Adrenal gland (tissue), 9 donors: ENCODE measurements at regions not wholly inside any gene's neighbourhood (a gene's known extent, or its start where the extent isn't known, plus 50 kb on each side); places are given as distances from the start of the nearest gene placed in this dataset.

Experiments used
- DNase-seq, 7 donors: peaks; one replicate each; pipeline ENCODE4 v3.0.0-alpha.2; 2019 to 2020
- H3K27ac ChIP-seq, 5 donors: fragments of 200-600 bp; sonication (generic) in 4 of 5; 1 replicate in 3 of 5; 2 replicates in 2 of 5; pipeline versions ENCODE4 v1.5.1 to v1.8.0; 2016 to 2020; ENCODE audit warnings: mild to moderate bottlenecking in 1 of 5
- H3K27me3 ChIP-seq: fragments of 200-600 bp; 2 replicates; pipeline ENCODE4 v1.8.0; 2021
- H3K36me3 ChIP-seq, 2 donors: fragments of 200-600 bp; replicated peaks in 1 of 2; 1 replicate in 1 of 2; 2 replicates in 1 of 2; pipeline versions ENCODE4 v1.5.1 to v1.8.0; 2018 to 2022
- H3K4me1 ChIP-seq, 2 donors: fragments of 200-600 bp; replicated peaks in 1 of 2; 1 replicate in 1 of 2; 2 replicates in 1 of 2; pipeline versions ENCODE4 v1.5.1 to v1.8.0; 2018 to 2021
- H3K4me3 ChIP-seq, 4 donors: fragments of 200-600 bp; sonication (generic) in 3 of 4; one replicate each; pipeline ENCODE4 v1.5.1; 2016 to 2018
- H3K9me3 ChIP-seq, 3 donors: fragments of 200-600 bp; sonication (generic) in 1 of 3; replicated peaks in 1 of 3; 1 replicate in 2 of 3; 2 replicates in 1 of 3; pipeline versions ENCODE4 v1.5.1 to v1.8.0; 2016 to 2021
- CTCF ChIP-seq, 6 experiments: fragments of 450-650 bp in 4 of 6; fragments of 200-600 bp in 2 of 6; sonication (generic) in 1 of 6; IDR thresholded peaks; 1 replicate in 5 of 6; 2 replicates in 1 of 6; pipeline versions ENCODE4 v1.5.1 to v1.8.0; 2016 to 2021; ENCODE audit warnings: antibody characterized with exemption in 6 of 6, mild to moderate bottlenecking in 2 of 6, moderate library complexity in 1 of 6
- POLR2A ChIP-seq, 2 donors: fragments of 450-650 bp; IDR thresholded peaks; one replicate each; pipeline ENCODE4 v1.6.1; 2017; ENCODE audit warnings: antibody characterized with exemption in 2 of 2, mild to moderate bottlenecking in 2 of 2, moderate library complexity in 1 of 2
- WGBS, 4 donors: extraction: QIAGEN DNeasy Blood & Tissue Kit in 2 of 4; methylation state at CpG; one replicate each; pipeline versions ENCODE4 v1.1.5 to v1.1.7; 2013 to 2017; 5-methylcytosine and 5-hydroxymethylcytosine counted together
- intact Hi-C, 2 donors: fragments of 100-400 bp; cut with DNase I; formaldehyde crosslinking; loops; one replicate each; pipeline versions ENCODE4 v1.14.1 to v1.15.0; 2022 to 2023
- donor health status: healthy with polysubstance abuse.
- donor health status: Bipolar disorder and iron deficiency.
- donor health status: DM: yes; HTN: yes; CAD: no.
- donor health status: DM: no; HTN: no; CAD: no.
- donor health status: DM: no; HTN: no; CAD: no.

- 76 to 80% (median 79%) methylated on average over 9 of the region's 9 CpGs for WGBS, 4 donors
- TF ChIP-seq CTCF (IDR thresholded peaks at IDR 0.05) (no peak), POLR2A (IDR thresholded peaks at IDR 0.05) (no peak)
- H3K36me3 ChIP-seq, result no peaks in the 10 kb centered on the region
- no peak overlapping the region for H3K27ac ChIP-seq
- H3K9me3 ChIP-seq, result no peaks in the 10 kb centered on the region
- DNase-seq, result peak in 1 of 7 donors; percentile 1
- no peaks in the 10 kb centered on the region for H3K27me3 ChIP-seq
- no peaks in the 10 kb centered on the region for H3K4me1 ChIP-seq
- intact Hi-C loops, result no loop called here
- H3K4me3 ChIP-seq, result no peak overlapping the region
Observed at GRCh38 chr1:209427811-209428210, 155.7 kb upstream of the CAMK1G start.

DNA sequence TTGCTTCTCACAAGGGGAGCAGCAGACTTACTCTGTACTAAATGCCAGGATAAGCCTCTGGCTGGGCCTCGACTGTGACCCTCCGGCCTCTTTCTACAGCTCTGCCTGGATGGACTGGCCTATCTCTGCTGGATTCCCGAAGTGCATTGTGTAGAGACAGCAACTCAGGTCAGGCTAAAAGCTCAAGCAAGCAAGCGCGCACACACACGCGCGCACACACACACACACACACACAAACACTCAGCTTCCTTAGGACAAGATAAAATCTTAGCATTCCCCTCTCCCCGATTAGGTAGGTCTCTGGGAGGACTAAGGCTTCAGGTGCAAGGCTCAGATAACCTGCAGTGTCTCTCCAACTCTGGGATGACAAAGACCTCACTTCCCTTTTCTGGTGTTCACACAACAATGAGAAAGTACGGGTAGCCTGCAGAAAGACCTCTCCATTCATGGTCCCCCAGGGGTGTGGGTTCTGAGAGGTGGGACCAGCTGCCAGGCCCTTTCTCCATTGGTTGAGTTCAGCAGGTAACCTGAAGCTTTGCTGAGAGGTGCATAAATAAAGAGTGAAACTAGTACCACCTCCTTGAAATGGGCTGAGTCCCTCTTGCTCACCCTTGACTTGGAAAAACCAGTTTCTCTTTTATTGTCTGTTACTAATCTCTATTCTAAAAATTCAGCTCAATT is 155.1 kb upstream of the CAMK1G start:
- Histone ChIP-seq H3K4me3 (no peak overlapping the region), H3K27ac (no peak overlapping the region), H3K27me3 (no peaks in the 10 kb centered on the region), H3K36me3 (no peaks in the 10 kb centered on the region), H3K4me1 (no peaks in the 10 kb centered on the region), H3K9me3 (no peaks in the 10 kb centered on the region)
- no peak for DNase-seq
- 69 to 88% (median 77%) methylated on average over 10 of the region's 10 CpGs for WGBS, 4 donors
- no peak for TF ChIP-seq POLR2A (IDR thresholded peaks at IDR 0.05)
- TF ChIP-seq CTCF (IDR thresholded peaks at IDR 0.05), result no peak
- intact Hi-C loops, result no loop called here

DNA sequence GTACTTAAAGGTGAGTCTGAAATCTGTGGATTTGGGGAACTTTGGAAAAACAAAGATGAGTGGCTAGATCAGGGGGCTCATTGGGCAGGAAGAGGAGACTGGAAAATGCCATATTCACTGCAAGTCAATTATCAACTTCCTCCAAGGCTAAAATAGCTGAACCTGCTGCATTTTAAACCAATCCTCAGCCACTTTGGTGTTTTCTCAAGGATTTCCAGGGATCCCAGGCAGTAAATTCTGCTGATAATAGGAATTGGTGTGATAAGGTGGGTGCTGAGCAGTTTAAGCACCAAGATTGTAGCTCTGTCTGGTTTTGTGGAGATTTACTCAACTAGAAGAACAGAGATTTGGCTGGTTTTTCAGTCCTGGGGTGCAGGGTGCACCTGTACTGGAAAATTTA is 153.9 kb upstream of the CAMK1G start:
- Histone ChIP-seq H3K27ac (no peak overlapping the region), H3K27me3 (no peaks in the 10 kb centered on the region), H3K4me3 (no peak overlapping the region), H3K36me3 (no peaks in the 10 kb centered on the region), H3K9me3 (no peaks in the 10 kb centered on the region), H3K4me1 (no peaks in the 10 kb centered on the region)
- intact Hi-C loops, result no loop called here
- no peak for TF ChIP-seq CTCF (IDR thresholded peaks at IDR 0.05)
- TF ChIP-seq POLR2A (IDR thresholded peaks at IDR 0.05), result no peak
- peak in 1 of 7 donors; percentile 0 for DNase-seq

DNA sequence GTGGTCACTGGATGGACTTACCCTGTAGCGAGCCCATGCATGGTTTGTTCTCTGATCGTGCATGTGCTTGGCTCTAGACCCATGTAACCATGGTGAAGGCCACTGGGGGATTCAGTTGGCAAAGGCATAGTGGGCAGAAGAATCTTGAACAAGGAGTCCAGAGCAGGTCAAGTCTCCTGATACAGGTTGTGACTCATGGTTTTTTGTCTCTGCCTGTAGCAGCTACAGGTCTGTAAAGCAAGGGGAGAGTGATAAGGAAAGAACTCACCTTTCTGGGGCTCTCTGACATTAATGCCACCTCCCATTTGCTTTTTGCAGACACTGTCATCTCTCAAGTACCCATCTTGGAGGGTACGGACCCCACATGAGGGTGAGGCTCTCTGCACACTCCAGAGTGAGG is 153.4 kb upstream of the CAMK1G start:
- H3K27me3 ChIP-seq, result no peaks in the 10 kb centered on the region
- intact Hi-C loops, result no loop called here
- 63 to 86% (median 83%) methylated on average over 3 of the region's 3 CpGs for WGBS, 4 donors
- no peak overlapping the region for H3K27ac ChIP-seq
- no peaks in the 10 kb centered on the region for H3K36me3 ChIP-seq
- H3K4me3 ChIP-seq, result no peak overlapping the region
- no peaks in the 10 kb centered on the region for H3K9me3 ChIP-seq
- TF ChIP-seq POLR2A (IDR thresholded peaks at IDR 0.05), result no peak
- TF ChIP-seq CTCF (IDR thresholded peaks at IDR 0.05), result no peak
- DNase-seq, result peak in 1 of 7 donors; percentile 25
- no peaks in the 10 kb centered on the region for H3K4me1 ChIP-seq
